22Rv1 (cell line): ENCODE measurements at regions not wholly inside any gene's neighbourhood (a gene's known extent, or its start where the extent isn't known, plus 50 kb on each side); places are given as distances from the start of the nearest gene placed in this dataset.

Experiments
- H3K27ac ChIP-seq: fragments of 450-650 bp; 2 replicates; pipeline ENCODE4 v1.5.1; 2017
- CTCF ChIP-seq: fragments of 450-650 bp; IDR thresholded peaks from 2 replicates; pipeline ENCODE4 v1.5.1; 2017; ENCODE audit warnings: mild to moderate bottlenecking
- ZFX ChIP-seq: fragments of 450-650 bp; IDR thresholded peaks from 2 replicates; pipeline ENCODE4 v1.6.1; 2017; ENCODE audit warnings: antibody characterized with exemption, borderline replicate concordance

- H3K27ac ChIP-seq, result no peak overlapping the region
- TF ChIP-seq CTCF, result no peak
- no peak for TF ChIP-seq ZFX
Observed at GRCh38 chr5:52577546-52577945, 210.2 kb upstream of the ITGA1 start.

- TF ChIP-seq CTCF (no peak), ZFX (no peak)
Observed at GRCh38 chr5:52579391-52579790, 208.3 kb upstream of the ITGA1 start.

GRCh38 chr5:52580921-52581320 is 206.8 kb upstream of the ITGA1 start:
- no peak for TF ChIP-seq CTCF
- no peak for TF ChIP-seq ZFX
- no peak overlapping the region for H3K27ac ChIP-seq

More at GRCh38 chr5:52579391-52579790, 208.3 kb upstream of the ITGA1 start:
- no peak overlapping the region for H3K27ac ChIP-seq

- H3K27ac ChIP-seq, result no peak overlapping the region
- TF ChIP-seq ZFX, result no peak
- no peak for TF ChIP-seq CTCF
Observed at GRCh38 chr5:52582313-52582712, 205.4 kb upstream of the ITGA1 start.

GRCh38 chr5:52587131-52587530 is 200.6 kb upstream of the ITGA1 start:
- TF ChIP-seq CTCF (no peak), ZFX (no peak)
- no peak overlapping the region for H3K27ac ChIP-seq

- H3K27ac ChIP-seq, result no peak overlapping the region
- TF ChIP-seq CTCF (no peak), ZFX (no peak)
Observed at GRCh38 chr5:52597625-52598024, 190.1 kb upstream of the ITGA1 start.

- H3K27ac ChIP-seq, result no peak overlapping the region
- TF ChIP-seq CTCF (no peak), ZFX (no peak)
Observed at GRCh38 chr5:52598968-52599367, 188.7 kb upstream of the ITGA1 start.
